PC-9 (cell line): ENCODE measurements at regions not wholly inside any gene's neighbourhood (a gene's known extent, or its start where the extent isn't known, plus 50 kb on each side); places are given as distances from the start of the nearest gene placed in this dataset.

Experiments
- BruUV-seq: library from RNA; stranded (reverse); fragments of 400-500 nt; replicated peaks from 2 replicates; lab custom pipeline; 2021; lab: Mats Ljungman, UMichigan
- CTCF ChIA-PET: fragments of 300-600 bp; sonication (Branson Sonifier 250); formaldehyde crosslinking; loops from one replicate; lab custom pipeline; 2022; ENCODE audit warnings: antibody characterized with exemption; lab: Charles Lee
- POLR2A ChIA-PET: fragments of 300-600 bp; sonication (Branson Sonifier 250); formaldehyde crosslinking; loops from one replicate; lab custom pipeline; 2022; ENCODE audit warnings: antibody characterized with exemption; ENCODE audit not compliant: unreplicated experiment; lab: Charles Lee
- DNase-seq, 2 experiments: peaks; one replicate each; pipeline versions ENCODE4 v3.0.0 to v3.0.0-alpha.2; 2015 to 2022; ENCODE audit warnings: mixed read lengths in 1 of 2
- H2AFZ ChIP-seq: fragments of 200-600 bp; sonication (generic); 2 replicates; pipeline ENCODE4 v1.8.1; 2017; ENCODE audit warnings: antibody characterized with exemption
- H3F3A ChIP-seq: fragments of 200-600 bp; sonication (generic); 2 replicates; pipeline ENCODE4 v1.8.1; 2017; ENCODE audit warnings: antibody characterized with exemption, mild to moderate bottlenecking, low read depth; ENCODE audit not compliant: insufficient read depth
- H3K27ac ChIP-seq: fragments of 200-600 bp; sonication (generic); 2 replicates; pipeline ENCODE4 v1.6.1; 2016; ENCODE audit warnings: mixed run types
- H3K27me3 ChIP-seq: fragments of 200-600 bp; sonication (generic); 2 replicates; pipeline ENCODE4 v1.6.1; 2016; ENCODE audit warnings: low read depth, mixed run types; ENCODE audit not compliant: insufficient read depth
- H3K36me3 ChIP-seq: fragments of 200-600 bp; sonication (generic); 2 replicates; pipeline ENCODE4 v1.6.1; 2016; ENCODE audit warnings: low read depth, mixed run types
- H3K4me1 ChIP-seq: fragments of 200-600 bp; sonication (generic); replicated peaks from 2 replicates; pipeline ENCODE4 v1.6.1; 2016; ENCODE audit warnings: mixed run types; ENCODE audit not compliant: insufficient read depth
- H3K4me2 ChIP-seq: fragments of 200-600 bp; sonication (generic); 2 replicates; pipeline ENCODE4 v1.6.1; 2017; ENCODE audit warnings: mixed run types
- H3K4me3 ChIP-seq: fragments of 200-600 bp; sonication (generic); 2 replicates; pipeline ENCODE4 v1.6.1; 2016; ENCODE audit warnings: mixed run types
- H3K79me2 ChIP-seq: fragments of 200-600 bp; sonication (generic); 2 replicates; pipeline ENCODE4 v1.6.1; 2017; ENCODE audit warnings: low read depth, mixed run types
- H3K9me2 ChIP-seq: fragments of 200-600 bp; sonication (generic); 2 replicates; pipeline ENCODE4 v1.8.1; 2017; ENCODE audit warnings: mild to moderate bottlenecking; ENCODE audit not compliant: insufficient read depth
- H3K9me3 ChIP-seq: fragments of 200-600 bp; sonication (generic); 2 replicates; pipeline ENCODE4 v1.8.1; 2016; ENCODE audit warnings: low read depth; ENCODE audit not compliant: insufficient read depth
- H4K20me1 ChIP-seq: fragments of 200-600 bp; sonication (generic); 2 replicates; pipeline ENCODE4 v1.8.1; 2017; ENCODE audit not compliant: insufficient read depth
- CTCF ChIP-seq: fragments of 200-600 bp; sonication (generic); conservative IDR thresholded peaks from 2 replicates; pipeline ENCODE4 v1.6.1; 2017; ENCODE audit warnings: mixed run types, antibody characterized with exemption, mild to moderate bottlenecking, moderate library complexity
- EZH2 ChIP-seq: fragments of 200-600 bp; sonication (generic); IDR thresholded peaks from 2 replicates; pipeline ENCODE4 v1.8.0; 2017; ENCODE audit warnings: antibody characterized with exemption, low read depth
- intact Hi-C: fragments of 100-400 bp; cut with micrococcal nuclease; formaldehyde crosslinking; loops from one replicate; pipeline ENCODE4 v1.10.0; 2022; ENCODE audit not compliant: unreplicated experiment

GRCh38 chr3:163817015-163817414 is 1261.3 kb downstream of the SI start:
- Histone ChIP-seq H3K4me2 (no peak overlapping the region), H3F3A (no peaks in the 10 kb centered on the region), H3K79me2 (no peaks in the 10 kb centered on the region), H4K20me1 (no peaks in the 10 kb centered on the region), H2AFZ (no peak overlapping the region), H3K4me3 (no peak overlapping the region), H3K9me3 (no peaks in the 10 kb centered on the region), H3K27me3 (no peaks in the 10 kb centered on the region), H3K9me2 (no peaks in the 10 kb centered on the region), H3K27ac (no peak overlapping the region), H3K36me3 (no peaks in the 10 kb centered on the region), H3K4me1 (no peaks in the 10 kb centered on the region)
- ChIA-PET CTCF (no interaction called here), POLR2A (no interaction called here)
- intact Hi-C loops: no loop called here
- no TSS peak for BruUV-seq
- TF ChIP-seq CTCF (no peak), EZH2 (no peak)
- DNase-seq: no peak

- Histone ChIP-seq H2AFZ (no peak overlapping the region; the same call in 1 of the 2 replicates), H3K9me3 (no peaks in the 10 kb centered on the region), H3K36me3 (no peaks in the 10 kb centered on the region), H3K79me2 (no peaks in the 10 kb centered on the region), H3K27me3 (no peaks in the 10 kb centered on the region), H3K4me3 (no peak overlapping the region), H3K4me2 (no peak overlapping the region), H4K20me1 (no peaks in the 10 kb centered on the region), H3K4me1 (no peaks in the 10 kb centered on the region), H3K27ac (no peak overlapping the region), H3K9me2 (no peaks in the 10 kb centered on the region), H3F3A (no peaks in the 10 kb centered on the region)
- intact Hi-C loops: no loop called here
- TF ChIP-seq EZH2 (no peak), CTCF (no peak)
- no peak for DNase-seq
- ChIA-PET CTCF (no interaction called here), POLR2A (no interaction called here)
- BruUV-seq: no TSS peak
Measured at GRCh38 chr3:163813935-163814334, 1264.4 kb downstream of the SI start.

GRCh38 chr3:163812006-163812405 is 1266.3 kb downstream of the SI start:
- POLR2A ChIA-PET: no interaction called here
- no peaks in the 10 kb centered on the region for H3K36me3 ChIP-seq
- CTCF ChIA-PET: interaction anchor here (0.6 kb wide), 2 partner anchors 718 to 1526 kb away, joined by 3 to 4 read pairs; no protein-coding TSS in a partner anchor
- no peaks in the 10 kb centered on the region for H3K27me3 ChIP-seq
- no peak overlapping the region for H3K4me3 ChIP-seq
- no peak overlapping the region for H2AFZ ChIP-seq
- no TSS peak for BruUV-seq
- intact Hi-C loops: no loop called here
- no peaks in the 10 kb centered on the region for H4K20me1 ChIP-seq
- no peak overlapping the region for H3K4me2 ChIP-seq
- no peaks in the 10 kb centered on the region for H3K9me3 ChIP-seq
- TF ChIP-seq EZH2: no peak
- H3K4me1 ChIP-seq: no peaks in the 10 kb centered on the region
- no peaks in the 10 kb centered on the region for H3K79me2 ChIP-seq
- H3F3A ChIP-seq: no peaks in the 10 kb centered on the region
- H3K27ac ChIP-seq: no peak overlapping the region
- no peak for DNase-seq
- no peaks in the 10 kb centered on the region for H3K9me2 ChIP-seq

GRCh38 chr3:163809540-163809993 is 1268.7 kb downstream of the SI start:
- no peak overlapping the region for H3K4me2 ChIP-seq
- no peaks in the 10 kb centered on the region for H3K9me2 ChIP-seq
- no peaks in the 10 kb centered on the region for H3K79me2 ChIP-seq
- no TSS peak for BruUV-seq
- no peaks in the 10 kb centered on the region for H3K36me3 ChIP-seq
- POLR2A ChIA-PET: no interaction called here
- H3K27me3 ChIP-seq: no peaks in the 10 kb centered on the region
- H3K27ac ChIP-seq: no peak overlapping the region
- H3K4me1 ChIP-seq: no peaks in the 10 kb centered on the region
- no peak overlapping the region for H3K4me3 ChIP-seq
- H4K20me1 ChIP-seq: no peaks in the 10 kb centered on the region
- TF ChIP-seq CTCF: no peak
- no peak for TF ChIP-seq EZH2
- CTCF ChIA-PET: no interaction called here
- no peak overlapping the region for H2AFZ ChIP-seq
- H3F3A ChIP-seq: no peaks in the 10 kb centered on the region
- intact Hi-C loops: no loop called here
- H3K9me3 ChIP-seq: no peaks in the 10 kb centered on the region
- no peak for DNase-seq
